GM23338 (cell line): ENCODE measurements at regions not wholly inside any gene's neighbourhood (a gene's known extent, or its start where the extent isn't known, plus 50 kb on each side); places are given as distances from the start of the nearest gene placed in this dataset.

ENCODE experiments used
- ATAC-seq: fragments of 200-7000 bp; cut with Tn5 transposase; 3 replicates; pipeline ENCODE4 v1.9.1; 2020
- DNase-seq: peaks from one replicate; pipeline ENCODE4 v3.0.0-alpha.2; 2015; ENCODE audit warnings: low spot score
- H2AFZ ChIP-seq: fragments of 200-600 bp; sonication (generic); 2 replicates; pipeline ENCODE4 v1.8.0; 2016; ENCODE audit warnings: antibody characterized with exemption, mild to moderate bottlenecking, moderate library complexity
- H3F3A ChIP-seq: fragments of 200-600 bp; sonication (generic); replicated peaks from 2 replicates; pipeline ENCODE4 v1.8.0; 2017; ENCODE audit warnings: antibody characterized with exemption, mixed run types, low read depth
- H3K27ac ChIP-seq: fragments of 200-600 bp; sonication (generic); 2 replicates; pipeline ENCODE4 v1.6.1; 2016; ENCODE audit warnings: low read depth
- H3K27me3 ChIP-seq: fragments of 200-600 bp; sonication (generic); 2 replicates; pipeline ENCODE4 v1.8.0; 2016; ENCODE audit warnings: mild to moderate bottlenecking, mixed run types, moderate library complexity; ENCODE audit not compliant: insufficient read depth
- H3K36me3 ChIP-seq: fragments of 200-600 bp; sonication (generic); 2 replicates; pipeline ENCODE4 v1.8.0; 2016; ENCODE audit warnings: mild to moderate bottlenecking; ENCODE audit not compliant: insufficient read depth
- H3K4me1 ChIP-seq: fragments of 200-600 bp; sonication (generic); 2 replicates; pipeline ENCODE4 v1.8.0; 2016; ENCODE audit warnings: mild to moderate bottlenecking, moderate library complexity; ENCODE audit not compliant: insufficient read depth
- H3K4me2 ChIP-seq: fragments of 200-600 bp; sonication (generic); 2 replicates; pipeline ENCODE4 v1.7.1; 2017; ENCODE audit warnings: mixed run types
- H3K4me3 ChIP-seq: fragments of 200-600 bp; sonication (generic); 2 replicates; pipeline ENCODE4 v1.6.1; 2016; ENCODE audit warnings: mixed run types
- H3K79me2 ChIP-seq: fragments of 200-600 bp; sonication (generic); replicated peaks from 2 replicates; pipeline ENCODE4 v1.8.0; 2017; ENCODE audit warnings: mild to moderate bottlenecking; ENCODE audit not compliant: insufficient read depth
- H3K9me2 ChIP-seq: fragments of 200-600 bp; sonication (generic); 2 replicates; pipeline ENCODE4 v1.8.0; 2017; ENCODE audit not compliant: insufficient read depth
- H4K20me1 ChIP-seq: fragments of 200-600 bp; sonication (generic); replicated peaks from 2 replicates; pipeline ENCODE4 v1.8.0; 2017; ENCODE audit warnings: mild to moderate bottlenecking; ENCODE audit not compliant: insufficient read depth
- H3K27ac Mint-ChIP-seq: 2 replicates; pipeline ENCODE4 v1.8.0; 2020; ENCODE audit warnings: inconsistent platforms, mild to moderate bottlenecking, moderate library complexity, mixed read lengths
- H3K27me3 Mint-ChIP-seq: 3 replicates; pipeline ENCODE4 v1.8.0; 2022; ENCODE audit warnings: low read depth, mild to moderate bottlenecking, moderate library complexity, mixed read lengths, inconsistent platforms; ENCODE audit not compliant: insufficient read depth, poor library complexity
- H3K36me3 Mint-ChIP-seq: 3 replicates; pipeline ENCODE4 v1.8.0; 2021; ENCODE audit warnings: low read depth, mild to moderate bottlenecking, inconsistent platforms, moderate library complexity, mixed read lengths
- H3K4me1 Mint-ChIP-seq: 3 replicates; pipeline ENCODE4 v1.8.0; 2020; ENCODE audit warnings: mild to moderate bottlenecking, inconsistent platforms, mixed read lengths
- H3K4me3 Mint-ChIP-seq: 3 replicates; pipeline ENCODE4 v1.8.0; 2021; ENCODE audit warnings: moderate library complexity, mild to moderate bottlenecking, inconsistent platforms, mixed read lengths
- H3K9me3 Mint-ChIP-seq: 3 replicates; pipeline ENCODE4 v1.8.0; 2020; ENCODE audit warnings: moderate library complexity, mild to moderate bottlenecking, inconsistent platforms, mixed read lengths
- CREB1 ChIP-seq: fragments of 250-450 bp; sonication (Bioruptor Pico); IDR thresholded peaks from 2 replicates; pipeline ENCODE4 v1.5.0; 2020; ENCODE audit warnings: low read depth, mild to moderate bottlenecking, moderate library complexity
- CTCF ChIP-seq, 2 experiments: fragments of 200-600 bp in 1 of 2; sonication (generic) in 1 of 2; conservative IDR thresholded peaks; 2 replicates each; pipeline versions ENCODE4 v1.5.1 to v1.6.1; 2016 to 2017; ENCODE audit warnings: antibody characterized with exemption in 2 of 2, low read depth in 2 of 2, mild to moderate bottlenecking in 2 of 2, moderate library complexity in 1 of 2
- ETS1 ChIP-seq: IDR thresholded peaks from 2 replicates; pipeline ENCODE4 v1.6.1; 2016; ENCODE audit warnings: antibody characterized with exemption
- EZH2 ChIP-seq: fragments of 200-600 bp; sonication (generic); IDR thresholded peaks from one replicate; pipeline ENCODE4 v1.8.0; 2017; ENCODE audit warnings: antibody characterized with exemption, mild to moderate bottlenecking, low read depth; ENCODE audit not compliant: unreplicated experiment
- EZH2phosphoT487 ChIP-seq: fragments of 200-600 bp; sonication (generic); IDR thresholded peaks from one replicate; pipeline ENCODE4 v1.8.1; 2018; ENCODE audit warnings: antibody characterized with exemption; ENCODE audit not compliant: unreplicated experiment
- JUNB ChIP-seq: IDR thresholded peaks from one replicate; pipeline ENCODE4 v1.6.1; 2016; ENCODE audit warnings: antibody characterized with exemption; ENCODE audit not compliant: unreplicated experiment
- NANOG ChIP-seq: IDR thresholded peaks from 2 replicates; pipeline ENCODE4 v1.6.1; 2016; ENCODE audit warnings: antibody characterized with exemption, borderline replicate concordance
- POLR2AphosphoS5 ChIP-seq: IDR thresholded peaks from 2 replicates; pipeline ENCODE4 v1.6.1; 2016; ENCODE audit warnings: antibody characterized with exemption, low read depth
- REST ChIP-seq: IDR thresholded peaks from one replicate; pipeline ENCODE4 v1.6.1; 2018; ENCODE audit warnings: antibody characterized with exemption; ENCODE audit not compliant: unreplicated experiment
- STAT1 ChIP-seq: IDR thresholded peaks from one replicate; pipeline ENCODE4 v1.6.1; 2016; ENCODE audit warnings: antibody characterized with exemption; ENCODE audit not compliant: unreplicated experiment
- ZNF114 ChIP-seq: fragments of 250-450 bp; sonication (Bioruptor Pico); IDR thresholded peaks from 2 replicates; pipeline ENCODE4 v1.5.0; 2020; ENCODE audit warnings: mild to moderate bottlenecking, moderate library complexity
- ZNF331 ChIP-seq: fragments of 250-450 bp; sonication (Bioruptor Pico); IDR thresholded peaks from 2 replicates; pipeline ENCODE4 v1.5.0; 2020; ENCODE audit warnings: low read depth, mild to moderate bottlenecking, moderate library complexity
- ZNF462 ChIP-seq: fragments of 250-450 bp; sonication (Bioruptor Pico); IDR thresholded peaks from 2 replicates; pipeline ENCODE4 v1.5.0; 2020; ENCODE audit warnings: mild to moderate bottlenecking, moderate library complexity

GRCh38 chr4:123802933-123803332 is 406.3 kb downstream of the SPRY1 start:
- Histone ChIP-seq H3K27me3 (no peaks in the 10 kb centered on the region), H3K4me2 (no peak overlapping the region), H3K4me1 (no peaks in the 10 kb centered on the region), H3F3A (no peaks in the 10 kb centered on the region), H3K79me2 (no peaks in the 10 kb centered on the region), H3K9me2 (no peaks in the 10 kb centered on the region), H3K27ac (no peak overlapping the region), H3K4me3 (no peak overlapping the region), H3K36me3 (no peaks in the 10 kb centered on the region), H4K20me1 (no peaks in the 10 kb centered on the region), H2AFZ (no peak overlapping the region)
- ATAC-seq: no peak
- no peak for DNase-seq
- TF ChIP-seq CREB1 (CRISPR knock-in tag) (no peak), EZH2 (no peak), CTCF (conservative IDR thresholded peaks at IDR 0.05; ENCODE audit: low read depth in 2 of 2) (no peak), ZNF114 (no peak), NANOG (no peak), EZH2phosphoT487 (no peak), ETS1 (no peak), ZNF331 (CRISPR knock-in tag) (no peak), POLR2AphosphoS5 (no peak), STAT1 (no peak), JUNB (no peak), ZNF462 (CRISPR knock-in tag) (no peak), REST (no peak)
- Mint-ChIP-seq H3K4me3 (no peak overlapping the region), H3K4me1 (peaks cover 13% of the 10 kb centered on the region; the same call in 2 of the 3 replicates), H3K9me3 (peaks cover 15% of the 10 kb centered on the region), H3K27me3 (peaks cover 1% of the 10 kb centered on the region), H3K27ac (no peak overlapping the region), H3K36me3 (peaks cover 9% of the 10 kb centered on the region; the same call in 2 of the 3 replicates)
